DOHH2 (cell line): ENCODE measurements at regions not wholly inside any gene's neighbourhood (a gene's known extent, or its start where the extent isn't known, plus 50 kb on each side); places are given as distances from the start of the nearest gene placed in this dataset.

ENCODE experiments used
- H3F3A ChIP-seq: fragments of 200-600 bp; sonication (generic), shearing (Covaris generic); 2 replicates; pipeline ENCODE4 v1.6.0; 2016; ENCODE audit warnings: antibody characterized with exemption, mild to moderate bottlenecking; ENCODE audit not compliant: control insufficient read depth, insufficient read depth
- H3K27ac ChIP-seq: fragments of 200-600 bp; sonication (generic); 2 replicates; pipeline ENCODE4 v1.5.1; 2014; ENCODE audit warnings: low read depth, mild to moderate bottlenecking, low read length, moderate library complexity
- H3K27me3 ChIP-seq: fragments of 200-600 bp; sonication (generic); 2 replicates; pipeline ENCODE4 v1.6.1; 2014; ENCODE audit warnings: mild to moderate bottlenecking, low read length, mixed read lengths; ENCODE audit not compliant: control insufficient read depth
- H3K36me3 ChIP-seq: fragments of 200-600 bp; sonication (generic); 2 replicates; pipeline ENCODE4 v1.6.1; 2014; ENCODE audit warnings: mild to moderate bottlenecking, low read length, moderate library complexity, mixed read lengths; ENCODE audit not compliant: control insufficient read depth
- H3K4me1 ChIP-seq: fragments of 200-600 bp; sonication (generic); 2 replicates; pipeline ENCODE4 v1.6.1; 2014; ENCODE audit warnings: mild to moderate bottlenecking, low read length, mixed read lengths; ENCODE audit not compliant: control insufficient read depth
- H3K4me2 ChIP-seq: fragments of 200-600 bp; sonication (generic); 2 replicates; pipeline ENCODE4 v1.6.0; 2014; ENCODE audit warnings: mild to moderate bottlenecking, low read length, moderate library complexity
- H3K4me3 ChIP-seq: fragments of 200-600 bp; sonication (generic); 2 replicates; pipeline ENCODE4 v1.5.1; 2014; ENCODE audit warnings: mild to moderate bottlenecking, low read length, mixed read lengths
- H3K79me2 ChIP-seq: fragments of 200-600 bp; sonication (generic); 2 replicates; pipeline ENCODE4 v1.6.1; 2014; ENCODE audit warnings: mild to moderate bottlenecking, low read length, mixed read lengths; ENCODE audit not compliant: control insufficient read depth
- H3K9me2 ChIP-seq: fragments of 200-600 bp; sonication (generic); replicated peaks from 2 replicates; pipeline ENCODE4 v1.6.1; 2014; ENCODE audit warnings: mild to moderate bottlenecking, low read length, mixed read lengths; ENCODE audit not compliant: control insufficient read depth
- H3K9me3 ChIP-seq: fragments of 200-600 bp; sonication (generic); 2 replicates; pipeline ENCODE4 v1.6.1; 2014; ENCODE audit warnings: antibody characterized with exemption, low read length, mixed read lengths; ENCODE audit not compliant: control insufficient read depth, insufficient read depth
- H4K20me1 ChIP-seq: fragments of 200-600 bp; sonication (generic); 2 replicates; pipeline ENCODE4 v1.6.0; 2014; ENCODE audit warnings: low read depth, mild to moderate bottlenecking, antibody characterized with exemption, low read length, moderate library complexity; ENCODE audit not compliant: control insufficient read depth, insufficient read depth
- CTCF ChIP-seq: fragments of 200-600 bp; sonication (generic); IDR thresholded peaks from one replicate; pipeline ENCODE4 v1.5.1; 2014; ENCODE audit warnings: antibody characterized with exemption, mild to moderate bottlenecking, low read depth, low read length; ENCODE audit not compliant: poor library complexity, severe bottlenecking
- EZH2phosphoT487 ChIP-seq: fragments of 200-600 bp; sonication (generic); IDR thresholded peaks from 2 replicates; pipeline ENCODE4 v1.6.1; 2017; ENCODE audit warnings: borderline replicate concordance, mild to moderate bottlenecking, antibody characterized with exemption, low read length, moderate library complexity, mixed read lengths

- H3K27me3 ChIP-seq, result peaks cover 3% of the 10 kb centered on the region; the same call in 1 of the 2 replicates
- H3F3A ChIP-seq, result no peaks in the 10 kb centered on the region
- no peaks in the 10 kb centered on the region for H3K79me2 ChIP-seq
- H3K4me1 ChIP-seq, result no peaks in the 10 kb centered on the region
- no peak for TF ChIP-seq EZH2phosphoT487
- TF ChIP-seq CTCF, result no peak
- no peaks in the 10 kb centered on the region for H3K36me3 ChIP-seq
- H3K27ac ChIP-seq, result no peak overlapping the region
- no peaks in the 10 kb centered on the region for H3K9me2 ChIP-seq
- H4K20me1 ChIP-seq, result no peaks in the 10 kb centered on the region
- H3K9me3 ChIP-seq, result no peaks in the 10 kb centered on the region
- H3K4me2 ChIP-seq, result no peak overlapping the region
- H3K4me3 ChIP-seq, result no peak overlapping the region
Observed at GRCh38 chr1:234690872-234691271, 80.9 kb upstream of the IRF2BP2 start.

GRCh38 chr1:234689236-234689635, 79.3 kb upstream of the IRF2BP2 start:
- no peaks in the 10 kb centered on the region for H4K20me1 ChIP-seq
- TF ChIP-seq CTCF (no peak), EZH2phosphoT487 (no peak)
- no peaks in the 10 kb centered on the region for H3F3A ChIP-seq
- no peak overlapping the region for H3K27ac ChIP-seq
- no peaks in the 10 kb centered on the region for H3K36me3 ChIP-seq
- peaks cover 7% of the 10 kb centered on the region; the same call in 1 of the 2 replicates for H3K27me3 ChIP-seq
- no peak overlapping the region for H3K4me3 ChIP-seq
- no peaks in the 10 kb centered on the region for H3K79me2 ChIP-seq
- no peaks in the 10 kb centered on the region for H3K9me2 ChIP-seq
- no peaks in the 10 kb centered on the region for H3K9me3 ChIP-seq
- H3K4me1 ChIP-seq, result no peaks in the 10 kb centered on the region
- H3K4me2 ChIP-seq, result no peak overlapping the region

- TF ChIP-seq EZH2phosphoT487 (no peak), CTCF (no peak)
- Histone ChIP-seq H3K9me3 (no peaks in the 10 kb centered on the region), H3K36me3 (no peaks in the 10 kb centered on the region), H3K4me2 (no peak overlapping the region), H3K79me2 (no peaks in the 10 kb centered on the region), H4K20me1 (no peaks in the 10 kb centered on the region), H3K4me1 (no peaks in the 10 kb centered on the region), H3F3A (no peaks in the 10 kb centered on the region), H3K27me3 (peaks cover 7% of the 10 kb centered on the region; the same call in 1 of the 2 replicates), H3K27ac (no peak overlapping the region), H3K4me3 (no peak overlapping the region), H3K9me2 (no peaks in the 10 kb centered on the region)
Observed at GRCh38 chr1:234687011-234687410, 77.0 kb upstream of the IRF2BP2 start.
